K562 (cell line): ENCODE measurements at regions not wholly inside any gene's neighbourhood (a gene's known extent, or its start where the extent isn't known, plus 50 kb on each side); places are given as distances from the start of the nearest gene placed in this dataset.

Source experiments
- FOXA1 ChIP-seq: fragments of 450-650 bp; IDR thresholded peaks from 2 replicates; pipeline ENCODE4 v1.6.1; 2016; ENCODE audit warnings: mild to moderate bottlenecking, borderline replicate concordance
- KAT7 ChIP-seq: sonication (generic); formaldehyde crosslinking; IDR thresholded peaks from 2 replicates; pipeline ENCODE4 v1.8.0; 2022; ENCODE audit warnings: missing genetic modification reagents, mild to moderate bottlenecking, borderline replicate concordance
- MEF2D ChIP-seq: conservative IDR thresholded peaks from 2 replicates; pipeline ENCODE4 v1.6.1; 2016; ENCODE audit warnings: low read depth, missing genetic modification characterization, missing compliant biosample characterization
- NFYB ChIP-seq: IDR thresholded peaks from 2 replicates; pipeline ENCODE4 v1.6.1; 2011; ENCODE audit warnings: mild to moderate bottlenecking, moderate library complexity; ENCODE audit not compliant: insufficient read length; ENCODE audit errors: extremely low read depth
- SREBF1 ChIP-seq: fragments of 150-350 bp; IDR thresholded peaks from 2 replicates; pipeline ENCODE4 v1.6.1; 2014; ENCODE audit warnings: antibody characterized with exemption, low read depth, low read length, borderline replicate concordance
- TEAD2 ChIP-seq: fragments of 450-650 bp; IDR thresholded peaks from 2 replicates; pipeline ENCODE4 v1.6.1; 2016; ENCODE audit warnings: missing genetic modification characterization, control low read depth, missing compliant biosample characterization
- ZNF717 ChIP-seq: fragments of 250-450 bp; sonication (Bioruptor Pico); IDR thresholded peaks from 2 replicates; pipeline ENCODE4 v1.5.0; 2021
- TF ChIP-seq, protein P1 (sequence below): fragments of 200-600 bp; sonication (generic); IDR thresholded peaks from one replicate; pipeline ENCODE4 v1.6.1; 2012; ENCODE audit warnings: mild to moderate bottlenecking, low read depth, low read length, inconsistent platforms
- TF ChIP-seq, protein P2 (sequence below): sonication (generic); formaldehyde crosslinking; IDR thresholded peaks from 2 replicates; pipeline ENCODE4 v1.8.1; 2022; ENCODE audit warnings: missing genetic modification reagents
- TF ChIP-seq, protein P3 (sequence below): fragments of 450-650 bp; formaldehyde crosslinking; IDR thresholded peaks from 2 replicates; pipeline ENCODE4 v1.4.0; 2022; ENCODE audit warnings: missing genetic modification characterization

DNA sequence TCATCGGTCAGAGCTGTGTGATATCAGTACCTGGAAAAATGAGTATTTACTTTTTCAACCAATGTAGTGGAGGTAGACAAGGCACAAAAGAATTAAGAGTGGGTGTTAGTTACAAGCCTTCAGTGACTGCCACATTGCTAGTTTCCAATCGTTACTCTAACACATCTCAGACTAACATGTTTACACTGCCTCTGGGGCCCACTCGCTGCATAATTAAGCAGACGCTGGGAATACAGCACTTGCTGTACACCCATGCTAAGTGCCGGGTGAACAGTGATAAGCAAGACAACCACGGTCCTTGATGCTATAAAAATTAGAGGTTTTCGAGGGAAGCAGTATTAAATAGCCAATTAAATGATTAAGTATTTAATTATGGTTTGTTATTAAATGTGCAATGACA is 1147.6 kb downstream of the AACS start (continued):
- TF ChIP-seq, protein P1, sequence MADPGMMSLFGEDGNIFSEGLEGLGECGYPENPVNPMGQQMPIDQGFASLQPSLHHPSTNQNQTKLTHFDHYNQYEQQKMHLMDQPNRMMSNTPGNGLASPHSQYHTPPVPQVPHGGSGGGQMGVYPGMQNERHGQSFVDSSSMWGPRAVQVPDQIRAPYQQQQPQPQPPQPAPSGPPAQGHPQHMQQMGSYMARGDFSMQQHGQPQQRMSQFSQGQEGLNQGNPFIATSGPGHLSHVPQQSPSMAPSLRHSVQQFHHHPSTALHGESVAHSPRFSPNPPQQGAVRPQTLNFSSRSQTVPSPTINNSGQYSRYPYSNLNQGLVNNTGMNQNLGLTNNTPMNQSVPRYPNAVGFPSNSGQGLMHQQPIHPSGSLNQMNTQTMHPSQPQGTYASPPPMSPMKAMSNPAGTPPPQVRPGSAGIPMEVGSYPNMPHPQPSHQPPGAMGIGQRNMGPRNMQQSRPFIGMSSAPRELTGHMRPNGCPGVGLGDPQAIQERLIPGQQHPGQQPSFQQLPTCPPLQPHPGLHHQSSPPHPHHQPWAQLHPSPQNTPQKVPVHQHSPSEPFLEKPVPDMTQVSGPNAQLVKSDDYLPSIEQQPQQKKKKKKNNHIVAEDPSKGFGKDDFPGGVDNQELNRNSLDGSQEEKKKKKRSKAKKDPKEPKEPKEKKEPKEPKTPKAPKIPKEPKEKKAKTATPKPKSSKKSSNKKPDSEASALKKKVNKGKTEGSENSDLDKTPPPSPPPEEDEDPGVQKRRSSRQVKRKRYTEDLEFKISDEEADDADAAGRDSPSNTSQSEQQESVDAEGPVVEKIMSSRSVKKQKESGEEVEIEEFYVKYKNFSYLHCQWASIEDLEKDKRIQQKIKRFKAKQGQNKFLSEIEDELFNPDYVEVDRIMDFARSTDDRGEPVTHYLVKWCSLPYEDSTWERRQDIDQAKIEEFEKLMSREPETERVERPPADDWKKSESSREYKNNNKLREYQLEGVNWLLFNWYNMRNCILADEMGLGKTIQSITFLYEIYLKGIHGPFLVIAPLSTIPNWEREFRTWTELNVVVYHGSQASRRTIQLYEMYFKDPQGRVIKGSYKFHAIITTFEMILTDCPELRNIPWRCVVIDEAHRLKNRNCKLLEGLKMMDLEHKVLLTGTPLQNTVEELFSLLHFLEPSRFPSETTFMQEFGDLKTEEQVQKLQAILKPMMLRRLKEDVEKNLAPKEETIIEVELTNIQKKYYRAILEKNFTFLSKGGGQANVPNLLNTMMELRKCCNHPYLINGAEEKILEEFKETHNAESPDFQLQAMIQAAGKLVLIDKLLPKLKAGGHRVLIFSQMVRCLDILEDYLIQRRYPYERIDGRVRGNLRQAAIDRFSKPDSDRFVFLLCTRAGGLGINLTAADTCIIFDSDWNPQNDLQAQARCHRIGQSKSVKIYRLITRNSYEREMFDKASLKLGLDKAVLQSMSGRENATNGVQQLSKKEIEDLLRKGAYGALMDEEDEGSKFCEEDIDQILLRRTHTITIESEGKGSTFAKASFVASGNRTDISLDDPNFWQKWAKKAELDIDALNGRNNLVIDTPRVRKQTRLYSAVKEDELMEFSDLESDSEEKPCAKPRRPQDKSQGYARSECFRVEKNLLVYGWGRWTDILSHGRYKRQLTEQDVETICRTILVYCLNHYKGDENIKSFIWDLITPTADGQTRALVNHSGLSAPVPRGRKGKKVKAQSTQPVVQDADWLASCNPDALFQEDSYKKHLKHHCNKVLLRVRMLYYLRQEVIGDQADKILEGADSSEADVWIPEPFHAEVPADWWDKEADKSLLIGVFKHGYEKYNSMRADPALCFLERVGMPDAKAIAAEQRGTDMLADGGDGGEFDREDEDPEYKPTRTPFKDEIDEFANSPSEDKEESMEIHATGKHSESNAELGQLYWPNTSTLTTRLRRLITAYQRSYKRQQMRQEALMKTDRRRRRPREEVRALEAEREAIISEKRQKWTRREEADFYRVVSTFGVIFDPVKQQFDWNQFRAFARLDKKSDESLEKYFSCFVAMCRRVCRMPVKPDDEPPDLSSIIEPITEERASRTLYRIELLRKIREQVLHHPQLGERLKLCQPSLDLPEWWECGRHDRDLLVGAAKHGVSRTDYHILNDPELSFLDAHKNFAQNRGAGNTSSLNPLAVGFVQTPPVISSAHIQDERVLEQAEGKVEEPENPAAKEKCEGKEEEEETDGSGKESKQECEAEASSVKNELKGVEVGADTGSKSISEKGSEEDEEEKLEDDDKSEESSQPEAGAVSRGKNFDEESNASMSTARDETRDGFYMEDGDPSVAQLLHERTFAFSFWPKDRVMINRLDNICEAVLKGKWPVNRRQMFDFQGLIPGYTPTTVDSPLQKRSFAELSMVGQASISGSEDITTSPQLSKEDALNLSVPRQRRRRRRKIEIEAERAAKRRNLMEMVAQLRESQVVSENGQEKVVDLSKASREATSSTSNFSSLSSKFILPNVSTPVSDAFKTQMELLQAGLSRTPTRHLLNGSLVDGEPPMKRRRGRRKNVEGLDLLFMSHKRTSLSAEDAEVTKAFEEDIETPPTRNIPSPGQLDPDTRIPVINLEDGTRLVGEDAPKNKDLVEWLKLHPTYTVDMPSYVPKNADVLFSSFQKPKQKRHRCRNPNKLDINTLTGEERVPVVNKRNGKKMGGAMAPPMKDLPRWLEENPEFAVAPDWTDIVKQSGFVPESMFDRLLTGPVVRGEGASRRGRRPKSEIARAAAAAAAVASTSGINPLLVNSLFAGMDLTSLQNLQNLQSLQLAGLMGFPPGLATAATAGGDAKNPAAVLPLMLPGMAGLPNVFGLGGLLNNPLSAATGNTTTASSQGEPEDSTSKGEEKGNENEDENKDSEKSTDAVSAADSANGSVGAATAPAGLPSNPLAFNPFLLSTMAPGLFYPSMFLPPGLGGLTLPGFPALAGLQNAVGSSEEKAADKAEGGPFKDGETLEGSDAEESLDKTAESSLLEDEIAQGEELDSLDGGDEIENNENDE = no peak
- TF ChIP-seq, protein P2, sequence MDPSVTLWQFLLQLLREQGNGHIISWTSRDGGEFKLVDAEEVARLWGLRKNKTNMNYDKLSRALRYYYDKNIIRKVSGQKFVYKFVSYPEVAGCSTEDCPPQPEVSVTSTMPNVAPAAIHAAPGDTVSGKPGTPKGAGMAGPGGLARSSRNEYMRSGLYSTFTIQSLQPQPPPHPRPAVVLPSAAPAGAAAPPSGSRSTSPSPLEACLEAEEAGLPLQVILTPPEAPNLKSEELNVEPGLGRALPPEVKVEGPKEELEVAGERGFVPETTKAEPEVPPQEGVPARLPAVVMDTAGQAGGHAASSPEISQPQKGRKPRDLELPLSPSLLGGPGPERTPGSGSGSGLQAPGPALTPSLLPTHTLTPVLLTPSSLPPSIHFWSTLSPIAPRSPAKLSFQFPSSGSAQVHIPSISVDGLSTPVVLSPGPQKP (CRISPR knock-in tag) = no peak
- TF ChIP-seq KAT7 (CRISPR knock-in tag) (no peak), ZNF717 (CRISPR knock-in tag) (no peak), TEAD2 (tag) (no peak), NFYB (no peak), SREBF1 (no peak), FOXA1 (no peak), MEF2D (tag) (no peak)
- TF ChIP-seq, protein P3, sequence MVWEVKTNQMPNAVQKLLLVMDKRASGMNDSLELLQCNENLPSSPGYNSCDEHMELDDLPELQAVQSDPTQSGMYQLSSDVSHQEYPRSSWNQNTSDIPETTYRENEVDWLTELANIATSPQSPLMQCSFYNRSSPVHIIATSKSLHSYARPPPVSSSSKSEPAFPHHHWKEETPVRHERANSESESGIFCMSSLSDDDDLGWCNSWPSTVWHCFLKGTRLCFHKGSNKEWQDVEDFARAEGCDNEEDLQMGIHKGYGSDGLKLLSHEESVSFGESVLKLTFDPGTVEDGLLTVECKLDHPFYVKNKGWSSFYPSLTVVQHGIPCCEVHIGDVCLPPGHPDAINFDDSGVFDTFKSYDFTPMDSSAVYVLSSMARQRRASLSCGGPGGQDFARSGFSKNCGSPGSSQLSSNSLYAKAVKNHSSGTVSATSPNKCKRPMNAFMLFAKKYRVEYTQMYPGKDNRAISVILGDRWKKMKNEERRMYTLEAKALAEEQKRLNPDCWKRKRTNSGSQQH (CRISPR knock-in tag) = no peak
- TF ChIP-seq, all 486 proteins: peak for 0
